GM18868 (cell line): ENCODE measurements at regions not wholly inside any gene's neighbourhood (a gene's known extent, or its start where the extent isn't known, plus 50 kb on each side); places are given as distances from the start of the nearest gene placed in this dataset.
"Not testable (repeated sequence)": the region's sequence is repeated elsewhere in the genome, so short reads cannot be mapped to it uniquely, and the experiment has no call there.

Experiments used
- ATAC-seq: cut with Tn5 transposase; IDR thresholded peaks from one replicate; pipeline ENCODE4 v1.9.1; 2021; ENCODE audit warnings: mild to moderate bottlenecking, moderate library complexity; ENCODE audit not compliant: unreplicated experiment

DNA sequence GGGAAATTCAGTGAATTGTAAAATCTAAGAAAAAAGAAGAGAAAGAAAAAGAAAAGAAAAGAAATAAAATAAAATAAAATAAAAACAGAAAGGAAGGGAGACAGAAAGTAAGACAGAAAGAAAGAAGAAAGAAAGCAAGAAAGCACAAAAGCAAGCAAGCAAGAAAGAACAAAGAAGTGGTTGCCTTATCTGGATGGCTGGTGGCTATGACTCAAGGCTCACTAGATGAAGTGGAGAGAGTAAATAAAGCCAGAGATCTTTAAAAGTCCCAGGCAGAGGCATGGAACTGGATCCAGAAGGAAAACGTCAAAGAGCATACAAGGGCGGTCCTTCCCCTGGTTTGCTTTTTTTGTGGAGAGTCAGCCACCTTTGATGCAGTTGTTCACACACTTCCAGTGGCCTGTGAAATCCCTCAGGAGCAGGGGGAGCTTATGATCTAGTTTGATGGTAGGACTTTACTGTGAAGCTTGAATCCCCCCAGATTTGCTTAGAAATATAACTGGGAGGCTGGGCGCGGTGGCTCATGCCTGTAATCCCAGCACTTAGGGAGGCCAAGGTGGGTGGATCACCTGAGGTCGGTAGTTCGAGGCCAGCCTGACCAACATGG is 176.7 kb upstream of the HMHB1 start:
- ATAC-seq, result no peak

DNA sequence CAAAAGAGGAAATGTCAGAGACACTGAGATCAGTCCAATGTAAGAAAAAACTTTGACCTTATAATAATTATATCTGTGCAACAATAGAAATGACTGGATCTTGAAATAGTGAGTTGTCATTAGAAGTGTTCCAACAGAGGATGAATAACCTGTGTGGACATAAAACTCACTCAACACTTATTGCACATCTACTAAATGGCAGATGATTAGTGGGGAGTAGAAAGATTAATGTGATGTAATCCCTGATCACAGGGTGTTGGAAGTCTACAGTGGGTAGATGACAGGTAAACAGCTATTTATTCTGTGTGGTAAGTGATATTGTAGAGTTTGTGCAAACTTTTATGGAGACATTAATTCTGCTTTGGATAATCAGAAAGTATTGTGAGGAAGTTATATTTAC is 177.3 kb upstream of the HMHB1 start:
- ATAC-seq, result no peak

DNA sequence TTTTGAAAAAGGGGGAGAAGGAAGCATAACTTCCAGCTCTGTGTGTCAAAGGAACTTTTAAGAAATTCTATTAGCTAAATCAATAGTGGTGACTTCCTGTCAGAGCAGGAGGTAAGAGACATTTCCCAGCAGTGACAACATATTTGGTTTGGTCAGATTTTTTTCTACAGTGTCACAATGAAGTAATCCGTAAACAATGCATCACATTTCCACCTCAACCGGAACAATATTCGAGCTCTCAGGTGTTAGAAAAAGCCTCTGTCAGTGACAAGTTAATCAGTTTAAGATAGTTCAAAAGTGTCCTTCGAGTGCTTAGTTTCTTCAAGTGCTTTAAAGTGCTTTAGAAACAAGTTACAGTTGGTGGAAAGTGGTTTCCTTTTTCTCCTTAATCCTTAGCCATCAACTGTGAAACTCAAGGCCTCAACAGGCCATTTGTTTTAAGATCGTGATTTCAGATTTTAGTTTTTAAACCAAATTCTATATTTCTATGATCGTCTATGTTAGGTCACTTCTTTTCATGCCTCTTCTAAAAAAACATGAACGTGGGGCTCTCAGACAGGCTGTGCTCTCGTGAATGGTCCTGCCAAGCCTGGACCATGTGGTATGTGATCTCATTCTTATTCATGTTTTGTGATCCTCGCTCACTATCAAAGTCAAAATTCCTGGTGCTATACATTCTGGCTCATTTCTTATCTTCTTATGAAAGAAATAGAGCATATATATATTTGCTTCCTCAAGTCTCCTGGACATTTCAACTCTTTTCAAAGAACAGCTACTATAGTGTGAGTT is 181.9 kb upstream of the HMHB1 start:
- no peak for ATAC-seq

DNA sequence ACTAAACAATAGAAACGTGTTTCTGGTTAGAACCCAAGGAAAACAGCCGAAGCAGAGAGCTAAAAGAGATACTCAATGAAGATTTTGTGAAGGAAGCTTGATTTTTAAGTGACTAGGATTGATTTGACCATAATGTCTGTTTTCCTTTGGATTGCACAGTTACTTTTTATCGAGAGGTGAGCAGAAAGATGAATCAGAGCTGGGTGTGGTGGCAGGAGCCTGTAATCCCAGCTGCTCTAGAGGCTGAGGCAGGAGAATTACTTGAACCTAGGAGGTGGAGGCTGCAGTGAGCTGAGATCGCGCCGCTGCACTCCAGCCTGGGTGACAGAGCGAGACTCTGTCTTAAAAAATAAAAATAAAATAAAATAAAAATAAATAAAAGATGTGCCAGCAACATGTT is 186.9 kb upstream of the HMHB1 start:
- ATAC-seq, result not testable (repeated sequence)

DNA sequence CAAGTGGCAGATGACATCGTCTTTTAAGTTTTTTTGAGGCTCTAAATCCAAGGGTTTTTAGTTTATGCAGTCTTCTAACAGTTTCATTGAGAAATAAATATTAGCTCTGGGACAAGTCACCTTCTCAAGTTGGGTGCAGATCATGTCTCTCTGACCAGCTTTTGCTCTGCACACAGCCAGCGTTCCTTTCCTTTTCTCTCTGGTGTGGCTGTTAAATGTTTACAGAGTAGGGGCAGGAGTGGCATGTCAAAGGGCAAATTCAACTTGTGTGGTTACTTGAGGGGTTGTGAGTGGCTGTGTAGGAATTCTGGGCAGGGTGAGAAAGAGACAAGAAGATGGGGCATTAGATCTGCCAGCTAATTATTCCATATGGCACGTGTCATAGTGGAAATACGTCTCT is 187.5 kb upstream of the HMHB1 start:
- no peak for ATAC-seq

DNA sequence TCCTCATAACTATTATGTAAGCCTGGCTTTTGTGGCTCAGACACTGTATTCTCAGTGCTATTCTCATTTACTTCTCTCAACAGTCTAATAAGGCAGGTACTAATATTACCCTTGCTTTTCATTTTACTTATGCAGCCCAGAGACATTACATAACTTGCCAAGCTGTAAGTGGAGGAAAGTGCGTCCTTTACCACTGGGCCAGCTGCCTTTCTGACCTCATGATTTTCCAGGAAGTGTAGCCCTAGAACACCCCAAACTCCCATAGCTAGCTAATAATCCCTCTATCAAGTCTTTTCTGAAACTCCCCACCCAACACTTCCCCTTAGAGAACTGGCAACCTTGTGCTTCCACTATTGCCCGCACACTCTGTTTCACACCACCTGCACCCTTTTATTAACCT is 192.9 kb upstream of the HMHB1 start:
- no peak for ATAC-seq

DNA sequence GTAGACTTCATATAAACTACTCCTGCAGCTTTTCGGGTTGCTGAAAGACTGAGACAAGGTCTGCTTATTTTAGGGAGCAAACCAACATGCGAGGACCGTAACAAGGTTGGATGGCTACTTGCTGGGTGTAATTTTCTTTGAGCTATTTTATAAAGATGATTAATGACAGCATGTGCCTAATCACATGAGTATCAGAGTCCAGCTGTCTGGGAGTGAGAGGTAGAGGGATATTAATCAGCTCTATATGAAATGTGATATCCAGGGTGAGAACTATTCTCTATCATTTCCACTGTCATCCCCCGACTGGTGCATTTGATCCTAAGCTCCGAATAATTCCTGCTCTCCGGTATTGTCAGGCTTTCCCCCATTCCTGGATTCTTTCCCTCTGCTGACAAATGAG is 193.8 kb upstream of the HMHB1 start:
- ATAC-seq, result no peak

DNA sequence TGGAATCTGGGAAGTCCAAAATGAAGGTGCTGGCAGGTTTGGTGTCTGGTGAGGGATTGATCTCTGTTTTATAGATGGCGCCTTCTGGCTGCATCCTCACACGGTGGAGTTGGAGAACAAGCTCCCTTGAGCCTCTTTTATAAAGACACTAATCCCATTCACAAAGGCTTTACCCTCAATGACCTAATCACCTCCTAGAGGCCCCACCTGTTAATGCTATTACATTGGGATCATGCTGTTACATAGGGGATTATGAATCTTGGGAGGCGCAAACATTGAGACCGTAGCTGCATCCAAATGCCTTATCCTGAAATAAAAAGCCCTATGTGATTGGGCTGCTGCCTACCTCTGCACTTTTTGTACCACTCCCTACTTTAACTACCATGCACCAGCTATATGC is 197.1 kb upstream of the HMHB1 start:
- no peak for ATAC-seq

DNA sequence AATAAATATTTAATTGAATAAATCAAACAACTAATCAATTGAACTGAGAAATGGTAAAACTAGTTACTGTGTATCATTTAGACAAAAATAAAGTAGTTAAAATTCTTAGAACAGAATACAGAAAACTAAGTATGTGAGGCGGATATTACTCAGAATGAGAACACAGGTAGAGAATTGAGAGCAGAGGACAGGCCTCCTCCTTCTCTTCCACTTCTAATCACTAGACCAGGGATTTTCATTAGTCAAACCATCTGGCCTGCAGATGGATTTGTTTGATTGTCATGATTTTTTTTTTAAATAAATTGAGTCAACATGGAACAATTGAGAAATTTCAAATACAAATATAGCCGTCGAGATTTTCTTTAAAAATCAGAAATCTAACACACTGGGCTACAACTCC is 198.6 kb upstream of the HMHB1 start:
- peak; percentile 91 for ATAC-seq

DNA sequence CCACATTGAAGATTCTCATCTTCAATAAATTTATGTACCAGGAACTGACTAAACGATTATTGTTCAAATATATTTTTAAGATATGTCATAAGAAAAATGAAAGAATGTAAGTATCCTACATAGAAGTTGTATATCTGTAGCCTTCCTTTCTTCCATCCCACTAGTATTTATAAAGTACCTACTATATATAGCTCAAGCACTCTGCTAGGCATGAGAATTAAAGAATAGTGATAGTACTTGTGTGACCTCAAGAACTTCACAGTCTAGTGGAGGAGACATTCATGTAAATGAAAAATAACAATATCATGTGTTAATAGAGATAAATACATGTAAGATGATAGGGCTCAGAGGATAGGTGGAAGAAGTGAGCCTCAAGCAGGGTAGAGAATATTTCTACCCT is 201.0 kb upstream of the HMHB1 start:
- no peak for ATAC-seq

DNA sequence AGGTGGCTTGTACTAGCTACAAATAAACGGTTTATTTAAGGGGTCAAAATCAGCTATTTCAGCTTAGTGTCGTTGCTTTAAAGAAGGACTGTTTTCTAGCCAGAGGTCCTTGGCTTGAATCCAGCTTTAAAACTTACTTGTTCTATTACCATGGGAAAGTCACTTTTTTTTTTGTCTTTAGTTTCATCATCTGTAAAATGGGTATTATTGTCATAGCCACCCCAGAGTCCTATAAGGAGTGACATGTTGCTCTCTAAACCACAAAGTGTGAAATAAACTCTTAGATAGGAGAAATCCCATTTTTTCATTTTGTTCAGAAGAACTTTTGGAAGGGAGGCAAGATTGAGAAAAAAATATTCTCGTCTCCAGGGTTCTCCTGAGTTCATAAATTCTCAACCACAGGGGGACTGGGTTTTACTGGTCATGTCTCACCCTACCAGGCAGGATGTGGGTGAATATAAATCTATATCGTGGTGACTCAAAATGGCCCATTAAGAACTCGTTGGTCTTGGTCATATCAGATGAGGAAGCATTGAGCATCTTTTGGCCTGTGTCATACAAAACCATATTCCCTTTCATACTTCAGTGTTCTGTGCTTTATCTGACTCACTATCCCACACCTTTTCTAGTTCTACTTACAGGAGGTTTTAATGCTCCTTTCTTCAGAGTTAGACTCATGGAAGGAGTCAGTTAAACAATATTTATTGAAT is 202.7 kb upstream of the NR3C1 start:
- ATAC-seq, result peak; percentile 95

DNA sequence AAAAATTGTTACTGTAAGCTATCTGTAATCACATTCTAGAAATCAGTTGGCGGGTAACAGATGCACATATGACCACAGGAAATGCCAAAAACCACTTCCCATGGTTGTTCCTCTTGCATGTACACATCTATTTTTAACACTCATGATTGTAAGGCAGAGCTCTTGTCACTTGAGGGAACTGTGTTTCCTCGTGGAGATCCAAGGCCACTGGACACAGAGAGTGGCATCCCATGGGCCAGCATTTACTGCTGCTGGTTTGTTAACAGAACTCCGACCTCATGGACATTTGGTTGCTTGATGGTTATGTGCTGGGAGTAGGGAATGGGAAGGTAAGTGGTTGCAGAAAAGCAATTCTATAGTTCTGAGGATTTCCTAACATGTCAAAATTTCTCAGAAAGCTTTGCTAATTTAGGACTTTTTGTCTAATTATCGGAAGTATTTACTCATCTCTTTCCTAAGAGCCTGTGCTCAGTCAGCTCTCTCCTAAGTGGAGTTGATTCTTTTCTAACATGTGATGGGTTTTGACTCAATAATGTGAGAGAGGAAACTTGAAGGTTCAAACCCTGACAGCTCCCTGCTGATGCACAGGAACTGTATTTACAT is 202.0 kb upstream of the NR3C1 start:
- peak; percentile 43 for ATAC-seq

DNA sequence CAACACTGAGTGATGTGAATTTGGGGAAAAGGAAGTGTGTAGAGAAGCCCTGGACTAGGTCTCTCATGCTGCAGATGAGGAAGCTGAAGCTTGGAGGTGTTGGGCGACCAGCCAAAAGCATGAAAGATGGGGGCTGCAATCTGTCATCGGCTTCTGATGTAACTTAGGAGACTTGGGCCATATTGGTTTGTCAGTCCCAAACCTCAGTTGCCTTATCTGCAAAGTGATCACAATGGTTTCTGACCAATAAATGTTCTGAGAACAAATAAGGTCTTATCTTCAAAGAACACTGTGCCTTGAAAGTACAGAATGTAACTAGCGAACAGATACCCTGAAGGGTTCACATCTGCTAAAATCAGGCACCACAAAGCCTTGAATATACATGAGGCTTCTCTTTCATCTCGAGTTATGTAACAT is 198.4 kb upstream of the NR3C1 start:
- no peak for ATAC-seq

DNA sequence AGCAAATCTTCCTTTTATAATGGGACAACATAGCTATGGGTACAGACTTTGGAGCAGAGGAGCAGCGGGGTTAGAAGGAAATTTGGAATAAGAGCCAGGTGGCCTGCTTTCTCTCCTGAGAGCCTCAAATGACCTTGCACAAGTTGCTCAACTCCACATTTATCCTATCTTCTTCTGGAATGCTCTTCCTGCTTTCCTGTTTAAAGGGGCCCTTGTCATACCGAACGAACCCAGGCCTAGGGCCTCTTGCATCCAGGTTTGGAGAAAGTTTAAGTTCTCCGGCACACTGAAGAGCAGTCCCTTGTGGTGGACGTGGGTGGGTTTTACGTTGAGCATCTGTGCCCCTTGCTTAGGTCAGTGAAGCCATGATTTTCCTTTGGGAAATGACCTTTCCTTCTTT is 197.9 kb upstream of the NR3C1 start:
- no peak for ATAC-seq

DNA sequence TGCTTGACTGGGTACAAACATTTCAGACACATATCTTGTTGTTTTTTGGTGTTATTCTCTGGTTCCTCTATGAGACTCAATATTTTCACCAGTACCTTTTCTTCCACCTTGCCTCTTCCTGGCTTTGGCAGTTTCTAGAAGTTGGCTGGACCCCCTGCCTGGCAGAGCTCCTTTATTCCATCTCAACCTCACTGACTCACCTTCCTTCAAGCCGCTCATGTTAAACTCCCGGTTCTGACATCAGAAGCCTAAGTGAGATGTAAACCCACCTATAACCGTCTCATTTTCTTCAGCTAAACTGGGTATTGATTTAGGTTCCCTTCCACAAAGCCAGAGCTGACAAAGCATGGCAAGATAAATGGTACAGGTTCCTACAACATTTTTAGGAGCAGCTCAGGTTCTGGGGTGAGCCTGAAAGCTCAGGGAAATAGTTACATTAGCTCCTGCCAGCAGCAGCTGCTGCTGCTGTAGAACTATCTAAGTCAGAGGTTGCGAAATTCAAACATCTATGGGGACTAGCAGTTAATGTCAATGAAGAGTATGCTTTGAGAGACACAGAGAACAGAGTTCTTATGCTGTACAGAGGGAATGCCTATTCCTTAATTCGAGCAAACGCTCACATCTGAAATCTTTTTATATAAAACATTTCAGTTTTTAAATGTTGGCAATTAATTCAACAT is 197.1 kb upstream of the NR3C1 start:
- ATAC-seq, result no peak

DNA sequence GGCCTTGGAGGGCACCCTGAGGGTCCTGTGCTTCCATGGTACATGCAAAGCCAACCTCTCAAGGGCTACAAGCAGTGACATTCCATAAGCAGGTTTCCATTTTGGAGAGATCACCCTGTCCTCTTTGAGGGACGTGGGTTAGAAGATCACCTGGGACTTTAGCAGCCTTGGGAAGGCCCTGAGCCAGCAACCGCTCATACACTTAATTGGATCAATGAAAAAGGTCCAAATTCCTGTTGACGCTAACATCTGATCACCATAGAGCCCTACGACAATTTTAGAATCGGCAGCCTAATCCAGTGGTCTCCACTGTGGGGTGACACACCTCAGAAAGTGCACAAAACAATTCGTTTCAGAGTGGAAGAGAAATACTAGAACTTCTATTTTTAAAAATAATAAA is 196.0 kb upstream of the NR3C1 start:
- no peak for ATAC-seq

DNA sequence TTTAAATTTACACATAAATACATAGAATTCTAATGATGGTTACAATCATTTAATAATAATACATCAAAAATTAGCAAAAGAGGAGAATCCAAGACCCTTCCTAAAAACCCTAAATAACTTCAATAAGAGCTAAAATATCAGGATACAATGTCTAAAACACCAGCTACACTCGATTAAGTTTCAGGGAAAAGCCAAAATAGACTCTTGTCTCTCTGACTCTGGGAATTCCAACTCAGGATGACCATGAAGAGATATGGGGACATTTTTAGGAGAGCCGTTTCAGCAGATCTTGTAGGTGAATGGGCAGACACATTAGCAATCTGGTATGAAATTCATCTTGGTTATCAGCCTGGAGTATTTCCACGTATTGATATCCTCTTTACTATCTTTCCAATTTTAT is 193.3 kb upstream of the NR3C1 start:
- no peak for ATAC-seq

DNA sequence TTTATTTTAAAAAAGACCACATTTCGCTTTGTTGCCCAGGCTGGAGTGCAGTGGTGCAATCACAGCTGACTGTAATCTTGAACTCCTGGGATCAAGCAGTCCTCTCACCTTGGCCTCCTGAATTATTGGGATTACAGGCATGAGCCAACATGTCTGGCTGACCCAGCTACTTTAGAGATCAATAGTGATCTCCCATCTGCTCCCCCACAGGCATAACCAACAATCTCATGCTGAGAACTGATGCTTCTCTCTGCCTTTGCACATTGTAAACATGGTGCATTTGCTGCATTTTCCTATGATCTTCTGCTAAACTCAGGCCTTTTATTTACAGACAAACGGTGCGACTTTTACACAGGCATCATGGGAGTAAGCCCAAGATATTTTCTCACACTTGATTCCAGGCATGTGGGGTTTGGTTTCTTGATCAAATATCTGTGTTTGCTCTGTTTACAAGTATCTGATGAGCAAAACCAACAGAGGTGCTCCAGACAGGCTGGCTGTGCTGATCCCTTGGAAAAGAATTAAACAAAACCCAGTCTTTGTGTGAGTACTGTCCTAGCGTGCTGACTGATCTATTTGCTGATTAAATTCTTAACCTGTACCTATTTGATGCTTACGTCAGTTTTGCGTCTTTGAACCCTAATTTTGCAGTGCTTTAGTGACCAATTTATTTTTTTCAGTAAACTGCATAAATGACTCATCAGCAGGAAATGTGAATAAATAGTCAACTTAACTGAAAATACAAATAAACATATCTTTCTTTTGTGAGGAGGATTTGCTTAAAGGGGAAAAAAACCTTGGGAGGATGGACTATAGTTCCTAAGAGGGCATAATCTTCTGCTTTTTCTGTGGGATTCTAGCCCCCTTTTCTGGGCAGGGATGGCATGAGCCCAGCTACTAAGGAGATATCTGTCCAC is 191.7 kb upstream of the NR3C1 start:
- ATAC-seq, result no peak

DNA sequence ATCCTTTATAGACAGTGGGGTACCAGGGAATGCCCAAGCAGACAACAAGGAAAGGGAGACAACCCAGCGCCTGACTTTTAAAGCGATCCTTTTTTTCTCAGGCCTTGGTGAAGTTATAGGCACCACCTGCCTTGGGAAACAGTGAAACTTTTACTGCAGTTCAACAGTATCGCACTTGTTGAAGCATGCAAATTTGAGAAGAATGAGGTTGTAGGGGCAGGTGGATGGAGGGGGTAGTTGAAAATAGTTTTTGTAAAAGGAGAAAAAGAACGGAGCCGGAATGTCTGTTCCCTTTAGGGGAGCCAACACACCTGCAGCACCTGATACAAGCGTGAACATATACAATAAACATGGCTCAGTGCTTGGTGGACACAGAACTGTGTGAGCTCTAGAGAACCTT is 190.2 kb upstream of the NR3C1 start:
- peak; percentile 29 for ATAC-seq

DNA sequence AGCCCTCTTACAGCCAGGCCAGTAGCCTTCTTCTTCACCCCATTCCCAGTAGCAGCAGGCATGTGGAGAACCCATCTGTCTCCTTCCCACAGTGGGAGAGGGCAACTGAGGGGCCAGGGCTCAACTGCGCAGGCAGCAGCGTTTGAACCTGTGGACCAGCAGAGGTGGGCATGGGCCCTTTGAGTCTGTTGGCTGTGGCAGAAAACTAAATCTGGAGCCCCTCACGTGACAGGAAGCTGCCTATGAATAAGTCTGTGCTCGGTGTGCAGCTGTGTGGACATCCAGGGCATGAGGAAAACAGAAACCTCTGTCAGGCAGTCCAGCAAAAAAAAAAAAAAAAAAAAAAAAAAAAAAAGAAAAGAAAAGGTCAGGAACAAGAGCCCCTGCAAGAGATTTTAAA is 189.2 kb upstream of the NR3C1 start:
- ATAC-seq, result peak; percentile 82
